Pons (tissue), 1 donor: ENCODE measurements at regions not wholly inside any gene's neighbourhood (a gene's known extent, or its start where the extent isn't known, plus 50 kb on each side); places are given as distances from the start of the nearest gene placed in this dataset.

Source experiments
- DNase-seq: peaks from one replicate; pipeline ENCODE4 v3.0.0-alpha.2; 2016; ENCODE audit warnings: low spot score

DNA sequence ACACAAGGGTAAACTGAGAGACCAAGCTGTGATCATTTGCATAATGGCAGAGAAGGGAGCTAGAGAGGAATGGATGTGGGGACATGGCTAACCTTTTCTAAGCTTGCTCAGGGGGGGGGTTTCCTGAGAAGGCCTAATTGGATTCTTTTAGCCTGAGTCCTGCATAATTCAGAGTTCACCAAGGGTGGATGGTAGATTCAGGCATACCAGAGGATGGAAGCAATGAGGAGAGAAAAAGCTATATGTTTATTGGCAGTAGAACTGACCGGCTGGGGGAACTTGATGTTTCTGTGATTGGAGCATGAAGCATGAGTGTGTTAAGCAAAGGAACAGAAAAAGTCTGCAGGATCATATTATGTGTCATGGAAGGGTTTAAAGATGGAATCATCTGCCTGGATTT is 65.9 kb upstream of the KLF12 start:
- DNase-seq: no peak

DNA sequence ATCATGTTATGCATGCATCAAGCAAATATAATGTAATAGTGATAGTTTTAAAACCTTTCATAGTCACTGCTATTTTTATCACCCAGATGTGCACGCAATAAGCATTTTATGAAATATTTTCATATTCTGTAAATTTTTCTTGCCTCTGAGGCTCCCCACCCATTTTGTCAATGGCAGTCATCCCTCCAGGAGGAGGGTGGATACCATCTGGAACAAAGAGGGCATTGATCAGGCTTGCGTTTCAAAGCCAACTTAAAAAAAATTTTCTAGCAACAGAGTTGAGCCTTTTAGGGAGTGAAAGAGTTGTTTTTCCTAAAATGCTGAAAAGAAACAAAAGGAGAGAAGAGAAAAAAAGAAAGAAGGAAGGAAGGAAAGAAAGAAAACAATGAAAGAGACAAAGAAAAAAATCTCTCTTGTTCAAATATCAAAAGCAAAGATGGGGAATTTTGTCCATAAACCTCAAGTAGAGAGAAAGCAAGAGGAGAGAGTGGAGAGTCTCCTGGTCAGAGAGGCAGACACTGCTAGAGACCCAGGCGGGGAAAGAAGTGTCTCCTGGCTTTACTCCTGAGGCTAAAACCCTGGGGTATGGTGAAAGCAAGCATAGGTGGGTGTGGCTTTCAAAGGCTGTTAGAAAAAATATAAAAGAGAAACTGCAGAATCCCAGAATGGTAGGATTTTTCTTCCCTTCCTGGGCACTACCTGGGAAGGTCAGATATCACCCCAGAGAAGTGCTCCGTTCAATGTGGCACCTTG is 63.6 kb upstream of the KLF12 start:
- DNase-seq: peak; percentile 3

DNA sequence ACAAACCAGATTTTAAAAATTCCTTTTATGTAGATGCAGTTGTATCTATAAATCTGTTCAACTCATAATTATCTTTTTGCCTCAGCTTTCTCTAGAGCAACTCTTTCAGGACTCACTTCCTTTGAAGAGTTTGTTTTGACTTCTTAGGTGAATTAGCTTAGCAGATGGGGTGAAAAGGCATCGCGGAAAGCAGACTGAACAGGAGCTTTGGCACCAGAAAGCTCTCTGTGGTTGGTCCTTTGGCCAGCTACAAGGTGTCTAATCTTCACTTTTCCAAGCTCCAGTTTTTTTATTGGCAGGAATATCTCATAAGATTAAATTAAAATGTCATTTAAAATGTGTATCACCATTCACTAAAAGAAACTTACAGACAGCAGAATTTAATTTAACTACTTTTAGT is 60.6 kb upstream of the KLF12 start:
- DNase-seq: peak; percentile 8

DNA sequence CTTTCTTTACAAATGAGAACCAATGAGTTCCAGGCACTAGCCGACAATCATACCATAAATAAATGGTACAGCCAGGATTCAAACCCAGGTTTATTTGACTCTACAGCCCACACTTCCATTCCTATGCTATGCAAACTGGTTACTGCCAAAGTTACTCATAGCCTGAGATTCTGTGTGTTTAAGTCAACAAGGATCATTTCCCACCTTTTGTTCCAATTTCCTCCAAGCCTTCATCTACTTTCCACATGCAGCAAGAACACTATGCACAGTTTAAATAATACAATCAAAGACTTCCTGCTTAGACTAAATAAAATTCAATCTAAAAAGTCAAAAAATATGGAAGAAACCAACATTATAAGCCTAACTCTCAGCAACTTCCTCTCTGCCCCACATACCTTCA is 59.2 kb upstream of the KLF12 start:
- no peak for DNase-seq

DNA sequence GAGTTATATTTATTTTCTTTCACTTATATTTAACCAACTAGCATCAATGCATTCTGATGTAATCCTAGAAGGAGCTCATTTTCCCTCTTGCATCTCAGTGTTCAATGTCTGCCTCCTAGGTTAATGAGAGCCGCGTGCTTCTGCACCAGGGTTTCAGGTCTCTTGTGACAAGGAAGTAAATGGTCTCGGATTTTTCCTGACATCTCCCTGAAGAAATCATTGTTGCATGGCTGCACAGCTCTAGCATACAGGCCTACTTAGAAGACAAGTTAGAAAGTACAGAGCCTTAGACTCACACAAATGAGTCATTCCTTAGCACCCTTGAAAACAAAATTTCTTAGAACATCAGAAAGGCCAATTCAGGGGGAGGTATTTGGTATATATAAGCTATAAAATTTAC is 57.2 kb upstream of the KLF12 start:
- no peak for DNase-seq

DNA sequence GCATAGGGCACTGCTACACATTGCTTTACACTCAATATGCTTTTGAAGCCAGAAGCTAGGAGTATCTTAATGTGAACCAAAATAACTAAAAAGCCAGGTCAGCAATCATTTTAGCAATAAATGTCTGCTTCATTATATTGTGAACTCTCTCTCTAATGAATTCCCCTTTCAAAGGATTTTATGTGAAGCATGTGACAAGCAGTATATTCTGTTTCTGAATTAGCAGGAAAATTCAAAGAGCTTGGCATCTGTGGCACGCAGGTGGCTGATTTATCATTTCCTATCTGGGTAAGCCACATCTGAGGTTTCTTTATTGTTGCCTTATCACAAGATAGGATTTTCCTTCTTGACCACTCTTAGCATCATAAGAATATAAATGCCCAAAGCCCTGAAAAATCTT is 56.8 kb upstream of the KLF12 start:
- no peak for DNase-seq

DNA sequence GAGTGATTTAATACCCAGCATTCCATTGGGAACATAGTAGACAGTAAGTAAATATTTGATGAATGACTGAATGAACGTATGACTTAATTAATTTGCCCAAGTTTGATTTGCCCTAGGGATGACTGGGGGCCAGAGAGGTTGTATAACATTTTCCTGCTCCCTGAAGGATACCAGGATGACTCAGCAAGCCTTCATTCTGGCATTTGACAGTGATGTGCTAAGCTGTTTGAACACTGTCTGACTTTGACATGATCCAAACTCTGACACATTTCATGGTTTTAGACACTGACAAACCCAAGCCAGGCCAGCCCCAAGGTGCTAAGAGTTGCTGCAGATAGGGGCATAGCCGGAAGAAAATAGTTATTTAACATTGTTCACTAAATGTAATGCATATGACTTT is 53.4 kb upstream of the KLF12 start:
- DNase-seq: no peak

DNA sequence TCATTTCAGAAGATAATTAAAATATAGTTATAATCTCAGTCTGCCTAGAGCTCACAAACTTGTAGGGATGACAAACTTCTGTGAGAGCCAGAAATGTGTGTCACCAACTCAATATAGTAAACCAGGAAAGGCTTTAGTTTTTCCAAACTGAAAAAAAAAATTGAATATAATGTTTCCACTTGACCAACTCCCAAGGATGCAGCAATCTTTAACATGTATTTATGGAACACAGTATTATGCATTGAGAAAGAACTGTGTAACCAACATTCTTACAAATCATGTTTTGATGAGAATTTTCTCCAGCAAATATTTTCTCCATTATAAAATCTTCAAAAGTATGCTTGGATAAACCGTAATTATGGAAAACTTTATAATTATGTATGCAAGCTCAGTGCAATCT is 50.1 kb upstream of the KLF12 start:
- DNase-seq: no peak
